OCI-LY3 (cell line): ENCODE measurements at regions not wholly inside any gene's neighbourhood (a gene's known extent, or its start where the extent isn't known, plus 50 kb on each side); places are given as distances from the start of the nearest gene placed in this dataset.
"Not testable (repeated sequence)": the region's sequence is repeated elsewhere in the genome, so short reads cannot be mapped to it uniquely, and the experiment has no call there.

Experiments
- H2AFZ ChIP-seq: fragments of 200-600, 300-600 bp; shearing (Covaris generic); 2 replicates; pipeline ENCODE4 v1.6.0; 2014; ENCODE audit warnings: antibody characterized with exemption, low read depth, low read length
- H3K27ac ChIP-seq: fragments of 200-600, 300-600 bp; sonication (generic); 2 replicates; pipeline ENCODE4 v1.5.1; 2014; ENCODE audit warnings: mild to moderate bottlenecking, low read length, moderate library complexity, mixed read lengths
- H3K27me3 ChIP-seq: fragments of 200-600, 300-600 bp; sonication (generic); 2 replicates; pipeline ENCODE4 v1.6.1; 2014; ENCODE audit warnings: low read depth, low read length, mixed read lengths
- H3K36me3 ChIP-seq: fragments of 200-600, 300-600 bp; sonication (generic); replicated peaks from 2 replicates; pipeline ENCODE3; 2014; ENCODE audit warnings: low read depth, low read length, mixed read lengths
- H3K4me1 ChIP-seq: fragments of 300-600, 200-600 bp; sonication (generic); 2 replicates; pipeline ENCODE4 v1.6.1; 2014; ENCODE audit warnings: low read length, mixed read lengths
- H3K4me2 ChIP-seq: fragments of 200-600, 300-600 bp; sonication (generic); 2 replicates; pipeline ENCODE4 v1.6.1; 2014; ENCODE audit warnings: low read length, mixed read lengths
- H3K4me3 ChIP-seq: fragments of 300-600, 200-600 bp; sonication (generic); 2 replicates; pipeline ENCODE4 v1.5.1; 2014; ENCODE audit warnings: antibody characterized with exemption, mild to moderate bottlenecking, low read length, moderate library complexity
- H3K79me2 ChIP-seq: fragments of 300-600, 200-600 bp; shearing (Covaris generic); 2 replicates; pipeline ENCODE4 v1.6.1; 2014; ENCODE audit warnings: mild to moderate bottlenecking, low read length, mixed read lengths
- H3K9ac ChIP-seq: fragments of 300-600, 200-600 bp; shearing (Covaris generic); 2 replicates; pipeline ENCODE4 v1.6.0; 2014; ENCODE audit warnings: mild to moderate bottlenecking, low read length, moderate library complexity
- H3K9me3 ChIP-seq: fragments of 200-600, 300-600 bp; shearing (Covaris generic); 2 replicates; pipeline ENCODE4 v1.6.1; 2014; ENCODE audit warnings: low read length, mixed read lengths; ENCODE audit not compliant: insufficient read depth
- H4K20me1 ChIP-seq: fragments of 200-600, 300-600 bp; sonication (generic); 2 replicates; pipeline ENCODE4 v1.6.1; 2016; ENCODE audit warnings: low read length, mixed read lengths; ENCODE audit not compliant: insufficient read depth
- EZH2phosphoT487 ChIP-seq: fragments of 200-600 bp; shearing (Covaris generic); IDR thresholded peaks from 2 replicates; pipeline ENCODE4 v1.6.1; 2018; ENCODE audit warnings: antibody characterized with exemption, mixed run types, low read depth
- TF ChIP-seq, protein P1 (sequence below): fragments of 200-600, 300-600 bp; sonication (generic); IDR thresholded peaks from 2 replicates; pipeline ENCODE4 v1.5.1; 2014; ENCODE audit warnings: antibody characterized with exemption, low read length, low read depth

DNA sequence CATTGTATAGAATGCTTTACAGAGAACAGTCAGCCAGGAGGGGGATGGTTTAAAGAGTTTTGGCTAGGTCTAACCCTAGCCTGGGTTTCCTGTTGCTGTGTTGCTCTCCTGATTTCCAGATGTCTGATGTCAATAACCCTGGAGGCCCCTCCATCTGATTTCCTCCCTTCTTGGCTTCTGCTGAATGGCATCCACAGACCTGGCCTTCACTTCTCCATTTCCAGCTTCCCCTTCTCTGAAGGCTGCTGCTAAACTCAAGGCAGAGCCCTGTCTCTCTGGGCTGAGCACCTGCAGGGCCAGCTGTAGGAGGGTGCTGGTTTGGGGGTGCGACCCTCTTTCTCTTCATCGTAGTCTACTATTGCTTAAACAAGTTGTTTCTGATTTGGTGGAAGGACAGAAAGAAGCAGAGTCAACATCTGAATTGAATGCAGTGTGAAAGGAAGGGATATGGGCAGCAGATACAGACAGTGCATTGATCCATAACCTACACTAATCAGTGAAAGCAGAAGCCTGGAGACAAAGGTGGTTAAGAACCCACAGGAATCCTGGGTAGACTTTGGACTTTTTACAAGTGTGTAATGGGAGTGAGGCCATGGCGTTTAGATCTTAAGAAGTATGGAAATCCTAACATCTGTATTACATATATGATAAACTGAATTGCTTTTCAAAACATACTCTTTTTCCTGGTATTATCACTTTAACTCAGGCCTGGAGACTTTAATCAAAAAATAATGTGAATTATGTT is 153.6 kb downstream of the HRH4 start:
- H4K20me1 ChIP-seq: no peaks in the 10 kb centered on the region
- H3K9ac ChIP-seq: no peak overlapping the region
- no peak overlapping the region for H3K4me3 ChIP-seq
- H3K27ac ChIP-seq: no peak overlapping the region
- no peaks in the 10 kb centered on the region for H3K4me1 ChIP-seq
- no peaks in the 10 kb centered on the region for H3K79me2 ChIP-seq
- no peak overlapping the region for H3K4me2 ChIP-seq
- H3K9me3 ChIP-seq: no peaks in the 10 kb centered on the region
- TF ChIP-seq, protein P1, sequence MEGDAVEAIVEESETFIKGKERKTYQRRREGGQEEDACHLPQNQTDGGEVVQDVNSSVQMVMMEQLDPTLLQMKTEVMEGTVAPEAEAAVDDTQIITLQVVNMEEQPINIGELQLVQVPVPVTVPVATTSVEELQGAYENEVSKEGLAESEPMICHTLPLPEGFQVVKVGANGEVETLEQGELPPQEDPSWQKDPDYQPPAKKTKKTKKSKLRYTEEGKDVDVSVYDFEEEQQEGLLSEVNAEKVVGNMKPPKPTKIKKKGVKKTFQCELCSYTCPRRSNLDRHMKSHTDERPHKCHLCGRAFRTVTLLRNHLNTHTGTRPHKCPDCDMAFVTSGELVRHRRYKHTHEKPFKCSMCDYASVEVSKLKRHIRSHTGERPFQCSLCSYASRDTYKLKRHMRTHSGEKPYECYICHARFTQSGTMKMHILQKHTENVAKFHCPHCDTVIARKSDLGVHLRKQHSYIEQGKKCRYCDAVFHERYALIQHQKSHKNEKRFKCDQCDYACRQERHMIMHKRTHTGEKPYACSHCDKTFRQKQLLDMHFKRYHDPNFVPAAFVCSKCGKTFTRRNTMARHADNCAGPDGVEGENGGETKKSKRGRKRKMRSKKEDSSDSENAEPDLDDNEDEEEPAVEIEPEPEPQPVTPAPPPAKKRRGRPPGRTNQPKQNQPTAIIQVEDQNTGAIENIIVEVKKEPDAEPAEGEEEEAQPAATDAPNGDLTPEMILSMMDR: no peak
- TF ChIP-seq EZH2phosphoT487: no peak
- no peaks in the 10 kb centered on the region for H3K27me3 ChIP-seq
- H2AFZ ChIP-seq: no peak overlapping the region
- H3K36me3 ChIP-seq: no peaks in the 10 kb centered on the region

DNA sequence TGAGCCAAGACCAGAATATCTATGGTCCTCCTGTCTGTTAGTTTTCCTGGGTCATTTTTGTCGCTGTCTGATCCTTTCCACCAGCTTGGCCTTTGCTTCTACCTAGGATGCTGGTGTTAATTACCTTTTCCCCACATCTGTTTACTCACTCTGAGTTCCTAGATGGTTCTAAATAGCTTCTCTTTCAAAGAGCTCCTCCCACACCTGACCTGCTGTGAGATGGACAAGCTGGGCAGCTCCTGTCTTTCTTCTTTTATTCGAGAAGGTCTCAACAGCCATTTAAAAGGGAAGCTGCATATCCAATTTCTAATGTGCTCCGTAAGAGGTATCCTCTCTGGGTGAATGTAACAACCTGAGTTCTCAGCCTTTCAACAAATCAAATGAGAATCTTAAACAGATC is 156.2 kb downstream of the HRH4 start:
- H3K4me2 ChIP-seq: no peak overlapping the region
- H3K4me1 ChIP-seq: no peaks in the 10 kb centered on the region
- TF ChIP-seq, protein P1: no peak
- TF ChIP-seq EZH2phosphoT487: no peak
- H3K9ac ChIP-seq: no peak overlapping the region
- H2AFZ ChIP-seq: no peak overlapping the region
- H3K4me3 ChIP-seq: no peak overlapping the region
- no peaks in the 10 kb centered on the region for H3K79me2 ChIP-seq
- no peak overlapping the region for H3K27ac ChIP-seq
- H3K36me3 ChIP-seq: no peaks in the 10 kb centered on the region
- H3K9me3 ChIP-seq: no peaks in the 10 kb centered on the region
- no peaks in the 10 kb centered on the region for H3K27me3 ChIP-seq
- no peaks in the 10 kb centered on the region for H4K20me1 ChIP-seq

DNA sequence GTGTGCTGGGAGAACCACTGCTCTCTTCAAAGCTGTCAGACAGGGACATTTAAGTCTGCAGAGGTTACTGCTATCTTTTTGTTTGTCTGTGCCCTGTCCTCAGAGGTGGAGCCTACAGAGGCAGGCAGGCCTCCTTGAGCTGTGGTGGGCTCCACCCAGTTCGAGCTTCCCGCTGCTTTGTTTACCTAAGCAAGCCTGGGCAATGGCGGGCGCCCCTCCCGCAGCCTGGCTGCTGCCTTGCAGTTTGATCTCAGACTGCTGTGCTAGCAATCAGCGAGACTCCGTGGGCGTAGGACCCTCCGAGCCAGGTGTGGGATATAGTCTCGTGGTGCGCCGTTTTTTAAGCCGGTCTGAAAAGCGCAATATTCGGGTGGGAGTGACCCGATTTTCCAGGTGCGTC is 164.0 kb downstream of the HRH4 start:
- not testable (repeated sequence) for H3K27ac ChIP-seq, H3K9ac ChIP-seq, H3K4me1 ChIP-seq

DNA sequence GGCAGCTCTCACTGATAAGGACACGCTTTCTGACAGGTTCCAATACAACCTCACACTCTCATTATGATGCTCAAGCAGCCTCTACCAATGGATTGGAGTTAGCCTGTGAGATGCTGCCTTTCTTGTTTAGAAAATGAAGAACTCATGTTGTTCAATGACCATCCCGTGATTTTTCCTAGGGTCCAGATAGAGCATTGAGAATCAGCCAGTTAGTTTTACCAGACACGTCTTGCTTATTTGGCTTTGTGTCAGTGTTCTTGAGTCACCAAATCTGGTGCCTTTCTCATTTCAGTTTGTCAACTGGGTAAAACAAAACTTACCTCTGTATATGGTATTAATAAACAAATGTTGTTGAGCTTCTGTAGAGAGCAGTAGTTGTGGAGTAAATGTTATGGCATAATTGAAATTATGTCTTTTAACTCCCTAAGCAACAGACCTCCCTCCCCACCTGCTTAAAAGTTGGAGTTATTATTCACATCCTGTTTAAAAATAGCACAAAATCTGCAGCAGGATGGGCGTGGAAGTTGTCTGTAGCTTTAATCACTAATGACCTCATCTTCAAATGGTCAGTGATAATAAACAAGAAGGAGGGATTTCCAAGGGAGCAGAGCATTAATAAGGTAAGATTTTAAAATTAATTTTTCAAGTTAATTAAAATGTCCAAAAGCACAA is 167.3 kb downstream of the HRH4 start:
- H3K4me3 ChIP-seq: no peak overlapping the region
- H3K4me2 ChIP-seq: no peak overlapping the region
- TF ChIP-seq EZH2phosphoT487: no peak
- TF ChIP-seq, protein P1: no peak
- H4K20me1 ChIP-seq: no peaks in the 10 kb centered on the region
- no peaks in the 10 kb centered on the region for H3K9me3 ChIP-seq
- no peak overlapping the region for H2AFZ ChIP-seq
- no peak overlapping the region for H3K27ac ChIP-seq
- H3K79me2 ChIP-seq: no peaks in the 10 kb centered on the region
- H3K36me3 ChIP-seq: no peaks in the 10 kb centered on the region
- H3K4me1 ChIP-seq: no peaks in the 10 kb centered on the region
- H3K27me3 ChIP-seq: peaks cover 10% of the 10 kb centered on the region; the same call in 1 of the 2 replicates
- no peak overlapping the region for H3K9ac ChIP-seq

More for the DNA sequence above, 164.0 kb downstream of the HRH4 start:
- H3K36me3 ChIP-seq, H3K79me2 ChIP-seq, H3K27me3 ChIP-seq, H4K20me1 ChIP-seq, H2AFZ ChIP-seq, H3K4me3 ChIP-seq, H3K9me3 ChIP-seq, H3K4me2 ChIP-seq: not testable (repeated sequence)
